Glomerular visceral epithelial cell (primary cell): ENCODE measurements at regions not wholly inside any gene's neighbourhood (a gene's known extent, or its start where the extent isn't known, plus 50 kb on each side); places are given as distances from the start of the nearest gene placed in this dataset.
"Not testable (repeated sequence)": the region's sequence is repeated elsewhere in the genome, so short reads cannot be mapped to it uniquely, and the experiment has no call there.

Experiments used
- DNase-seq: peaks from one replicate; pipeline ENCODE4 v3.0.0-alpha.2; 2016; ENCODE audit errors: extremely low spot score

- DNase-seq = no peak
Measured at GRCh38 chr14:101616202-101616601, 54.9 kb downstream of the DIO3 start.

DNA sequence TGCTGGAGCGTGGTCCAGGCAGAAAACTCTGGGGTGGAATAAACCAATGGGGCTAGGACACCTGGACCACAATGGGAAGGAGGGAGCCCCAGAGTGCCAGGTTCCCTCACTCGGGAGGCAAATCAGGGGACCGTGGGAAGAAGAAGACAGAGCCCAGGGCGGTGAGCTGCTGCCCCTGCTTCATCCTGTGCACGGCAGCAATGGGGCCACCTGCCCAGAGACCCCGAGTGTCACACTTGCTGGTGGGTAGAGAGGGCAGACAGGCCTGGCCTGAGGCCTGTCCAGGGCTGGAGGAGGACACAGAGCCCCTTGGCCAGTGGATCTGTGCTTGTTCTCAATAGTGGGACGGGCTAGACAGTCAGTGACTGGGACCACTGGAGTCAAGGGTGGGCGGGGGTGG is 58.2 kb downstream of the DIO3 start:
- no peak for DNase-seq

DNA sequence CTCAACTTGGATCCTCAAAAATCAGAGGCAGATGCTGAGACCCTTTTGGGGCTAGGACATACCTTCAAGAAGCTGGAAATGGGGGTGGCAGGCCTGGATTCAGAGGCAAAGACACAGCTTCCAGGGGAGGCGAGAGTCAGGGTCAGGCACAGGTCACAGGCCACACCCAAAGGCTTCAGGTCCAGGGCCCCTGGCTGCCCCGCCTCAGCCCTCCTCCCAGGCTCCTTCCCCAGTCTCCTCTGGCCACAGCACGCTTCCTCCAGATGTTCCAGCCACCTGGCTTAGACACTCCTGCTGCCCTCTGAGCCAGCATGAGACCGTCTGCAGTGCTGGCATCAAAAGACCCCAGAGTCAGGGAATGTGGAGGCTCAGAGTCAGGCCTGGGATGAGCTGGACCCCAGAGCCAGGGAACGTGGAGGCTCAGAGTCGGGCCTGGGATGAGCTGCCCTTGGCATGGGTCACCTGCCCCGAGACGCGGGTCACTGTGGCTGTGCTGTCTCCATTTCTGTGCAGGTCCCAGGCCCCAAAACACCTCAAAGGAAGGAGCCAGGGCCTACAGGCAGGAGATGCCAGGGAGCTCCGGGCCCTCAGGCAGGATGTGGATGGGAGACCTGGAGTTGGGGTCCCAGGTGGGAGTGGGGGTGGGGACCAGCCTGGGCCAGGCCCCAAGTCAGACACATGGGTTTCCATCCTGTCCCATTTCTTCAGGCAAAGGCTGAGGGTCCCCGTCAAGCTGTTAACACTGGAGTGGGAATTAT is 58.9 kb downstream of the DIO3 start:
- DNase-seq = no peak

GRCh38 chr14:101620821-101621785 is 59.8 kb downstream of the DIO3 start:
- no peak for DNase-seq

DNA sequence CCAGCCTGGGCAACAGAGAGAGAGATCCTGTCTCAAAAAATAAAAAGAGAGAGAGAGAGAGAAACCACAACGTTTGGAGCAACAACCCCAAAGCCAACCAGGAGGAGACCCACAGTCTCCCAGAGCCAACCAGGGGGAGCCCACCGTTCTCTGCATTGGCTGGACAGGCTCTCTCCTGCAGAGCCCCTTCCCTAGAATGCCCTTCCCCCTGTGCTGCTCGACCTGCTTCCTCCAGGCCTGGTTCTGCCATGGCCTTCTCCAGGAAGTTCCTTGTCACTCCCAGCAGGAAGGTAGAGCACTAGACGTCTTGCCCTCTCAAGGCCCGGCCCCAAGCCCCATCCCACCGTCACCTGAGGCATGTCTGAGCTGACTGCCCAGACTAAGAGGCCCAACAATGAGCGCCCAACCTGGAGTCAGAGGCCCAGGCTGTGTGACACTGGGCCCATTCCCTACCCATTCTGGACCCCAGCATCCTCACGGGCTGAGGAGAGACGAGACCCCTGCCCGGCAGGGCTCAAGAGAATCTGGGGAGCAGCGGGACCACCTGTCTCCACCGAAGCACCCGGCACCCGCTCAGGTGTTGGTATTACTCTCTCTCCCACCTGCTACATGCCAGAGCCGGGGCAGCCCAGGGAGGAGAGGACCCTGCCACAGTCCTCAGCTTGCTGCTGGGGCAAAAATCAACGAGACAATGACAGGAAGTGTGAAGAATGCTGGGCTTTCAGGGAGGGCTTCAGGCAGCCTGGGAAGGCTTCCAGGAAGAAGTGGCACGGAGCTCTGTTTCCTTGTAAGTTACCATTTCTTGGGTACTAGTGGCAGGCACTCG is 61.2 kb downstream of the DIO3 start:
- no peak for DNase-seq

DNA sequence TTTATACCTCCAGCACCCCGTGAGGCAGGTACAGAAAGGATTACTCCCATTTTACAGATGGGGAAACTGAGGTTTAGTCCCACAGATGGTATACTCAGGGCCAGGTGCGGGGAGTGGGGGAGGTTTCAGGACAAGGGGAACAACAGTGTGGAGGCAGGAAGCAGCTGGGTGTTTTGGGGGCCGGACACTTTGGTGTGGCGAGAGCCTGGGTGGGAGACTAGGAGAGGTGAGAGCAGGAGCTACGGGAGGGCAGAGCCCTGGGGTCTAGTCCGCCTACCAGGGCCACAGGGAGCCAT is 61.7 kb downstream of the DIO3 start:
- DNase-seq = no peak

GRCh38 chr14:101623685-101624444 is 62.6 kb downstream of the DIO3 start:
- DNase-seq = no peak

DNA sequence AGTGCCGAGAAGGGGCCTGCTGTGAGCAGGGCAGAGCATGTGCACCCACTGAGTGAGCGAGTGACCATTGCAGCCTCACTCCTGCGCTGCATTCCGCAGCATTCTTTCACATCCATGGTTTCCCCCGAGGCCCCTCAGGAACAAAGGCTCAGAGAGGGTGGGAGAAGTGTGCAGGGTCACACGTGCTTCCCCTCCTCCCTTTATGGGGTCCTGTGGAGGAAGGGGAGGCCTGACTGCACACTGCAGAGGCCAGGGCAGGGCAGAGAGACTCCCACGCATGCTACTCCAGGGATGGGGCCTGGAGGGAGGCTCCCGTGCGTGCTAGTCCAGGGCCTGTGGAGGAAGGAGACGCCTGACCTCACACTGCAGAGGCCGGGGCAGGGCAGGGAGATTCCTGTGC is 63.2 kb downstream of the DIO3 start:
- DNase-seq = no peak

DNA sequence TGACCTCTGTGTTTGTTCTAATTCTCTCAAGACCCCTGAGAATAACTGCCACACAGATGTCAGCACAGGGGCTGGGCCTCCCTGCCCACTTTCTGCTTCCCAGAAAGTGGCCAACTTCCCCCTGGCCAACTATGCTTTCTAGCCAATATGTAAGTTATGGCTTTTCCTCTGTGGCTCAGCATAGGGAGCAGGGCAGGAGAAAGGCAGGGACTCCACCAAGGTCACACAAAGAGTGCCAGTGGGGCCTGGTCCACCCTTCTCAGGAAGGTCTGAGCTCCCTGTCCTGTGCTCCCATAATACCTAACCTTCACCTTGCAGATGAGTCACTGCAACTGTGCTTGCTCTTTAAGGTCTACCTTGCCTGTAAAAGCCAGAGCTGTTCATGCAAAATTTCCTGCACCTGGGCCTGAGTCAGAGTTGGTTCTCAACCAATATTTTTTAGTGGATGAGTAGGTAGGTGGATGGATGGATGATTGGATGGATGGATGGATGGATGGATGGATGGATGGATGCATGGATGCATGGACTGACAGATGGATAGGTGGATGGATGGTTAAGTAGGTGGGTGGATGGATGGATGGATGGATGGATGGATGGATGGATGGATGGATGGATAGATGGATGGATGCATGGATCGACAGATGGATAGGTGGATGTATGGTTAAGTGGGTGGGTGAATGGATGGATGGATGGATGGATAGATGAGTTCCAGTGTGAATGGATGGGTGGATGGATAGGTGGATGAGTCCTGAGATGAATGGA is 64.2 kb downstream of the DIO3 start:
- DNase-seq = no peak

DNA sequence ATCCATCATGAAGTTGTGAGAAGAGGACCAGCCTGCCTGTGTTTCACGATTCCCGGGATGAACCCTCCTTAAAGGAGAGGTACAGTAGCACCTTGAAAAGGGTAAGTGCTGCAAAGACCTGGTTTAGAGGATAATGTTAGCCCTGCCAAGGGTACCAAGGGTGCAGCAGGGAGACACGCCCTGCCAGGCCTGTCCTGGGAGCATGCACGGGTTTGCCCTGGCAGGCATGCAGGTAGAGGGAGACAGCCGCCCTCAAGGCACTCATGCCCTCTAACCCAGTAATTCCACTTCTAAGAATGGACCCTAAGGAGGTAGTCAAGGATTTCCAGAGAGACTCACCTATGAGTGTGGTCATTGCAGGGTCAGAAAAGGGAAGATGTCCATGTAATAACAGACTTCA is 65.0 kb downstream of the DIO3 start:
- no peak for DNase-seq

DNA sequence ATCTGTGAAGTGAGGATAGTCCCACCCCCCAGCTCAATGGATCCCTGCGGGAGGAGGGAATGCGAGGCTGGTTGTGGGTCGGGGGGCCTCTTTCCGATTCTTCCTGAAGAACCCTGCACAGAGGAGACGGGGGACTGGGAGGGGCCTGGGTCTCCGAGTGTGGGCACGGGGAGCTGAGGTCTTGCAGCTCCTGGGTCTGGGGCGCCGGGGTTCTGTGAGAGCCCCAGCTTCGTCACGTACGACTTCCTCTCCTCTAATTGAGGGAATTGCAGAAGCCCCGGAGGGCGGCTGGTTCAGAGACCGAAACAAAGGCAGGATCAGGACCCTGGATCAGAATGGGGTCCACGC is 66.6 kb downstream of the DIO3 start:
- DNase-seq = no peak

DNA sequence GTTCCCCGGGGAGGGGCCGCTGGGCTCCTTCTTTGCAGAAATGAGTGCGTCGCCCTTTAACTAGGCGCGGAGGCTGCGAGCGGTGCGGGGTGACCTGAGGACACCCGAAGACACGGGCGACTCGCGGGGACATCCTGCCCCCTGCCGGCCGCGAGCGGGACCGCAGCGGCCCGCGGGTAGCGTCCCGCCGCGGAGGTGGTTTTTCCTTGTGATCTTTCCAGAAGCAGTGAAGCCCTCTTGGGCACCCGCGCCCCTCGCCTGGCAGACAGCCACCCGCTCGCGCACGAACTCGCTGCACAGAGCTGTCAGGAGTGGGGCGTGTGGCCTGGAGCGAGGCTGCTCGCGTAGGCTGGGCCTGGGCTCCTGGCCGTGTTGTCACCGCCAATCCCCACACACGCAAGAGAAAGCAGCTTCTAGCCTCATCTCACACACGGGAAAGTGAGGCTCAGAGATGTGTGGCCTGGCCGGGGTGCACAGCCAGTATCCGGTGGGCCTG is 67.2 kb downstream of the DIO3 start:
- DNase-seq = peak; percentile 64

DNA sequence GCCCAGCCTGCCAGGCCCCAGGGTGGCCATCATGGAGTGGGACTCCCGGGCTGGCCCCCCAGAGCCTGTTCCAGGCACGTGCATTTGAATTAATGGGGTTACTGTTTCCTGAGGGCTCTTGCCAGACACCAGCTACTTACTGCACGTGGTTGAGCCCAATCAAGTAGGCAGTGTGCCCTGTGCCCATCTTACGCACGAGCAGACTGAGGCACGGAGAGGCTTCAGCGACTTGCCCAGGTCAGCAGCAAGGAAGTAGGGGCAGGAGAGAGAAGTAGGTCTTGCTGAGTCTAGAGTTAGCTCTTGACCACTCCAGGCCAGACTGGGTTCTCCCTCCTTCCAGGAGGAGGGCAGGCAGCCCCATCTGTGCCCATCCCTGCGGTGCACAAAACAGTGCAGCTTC is 67.7 kb downstream of the DIO3 start:
- no peak for DNase-seq

DNA sequence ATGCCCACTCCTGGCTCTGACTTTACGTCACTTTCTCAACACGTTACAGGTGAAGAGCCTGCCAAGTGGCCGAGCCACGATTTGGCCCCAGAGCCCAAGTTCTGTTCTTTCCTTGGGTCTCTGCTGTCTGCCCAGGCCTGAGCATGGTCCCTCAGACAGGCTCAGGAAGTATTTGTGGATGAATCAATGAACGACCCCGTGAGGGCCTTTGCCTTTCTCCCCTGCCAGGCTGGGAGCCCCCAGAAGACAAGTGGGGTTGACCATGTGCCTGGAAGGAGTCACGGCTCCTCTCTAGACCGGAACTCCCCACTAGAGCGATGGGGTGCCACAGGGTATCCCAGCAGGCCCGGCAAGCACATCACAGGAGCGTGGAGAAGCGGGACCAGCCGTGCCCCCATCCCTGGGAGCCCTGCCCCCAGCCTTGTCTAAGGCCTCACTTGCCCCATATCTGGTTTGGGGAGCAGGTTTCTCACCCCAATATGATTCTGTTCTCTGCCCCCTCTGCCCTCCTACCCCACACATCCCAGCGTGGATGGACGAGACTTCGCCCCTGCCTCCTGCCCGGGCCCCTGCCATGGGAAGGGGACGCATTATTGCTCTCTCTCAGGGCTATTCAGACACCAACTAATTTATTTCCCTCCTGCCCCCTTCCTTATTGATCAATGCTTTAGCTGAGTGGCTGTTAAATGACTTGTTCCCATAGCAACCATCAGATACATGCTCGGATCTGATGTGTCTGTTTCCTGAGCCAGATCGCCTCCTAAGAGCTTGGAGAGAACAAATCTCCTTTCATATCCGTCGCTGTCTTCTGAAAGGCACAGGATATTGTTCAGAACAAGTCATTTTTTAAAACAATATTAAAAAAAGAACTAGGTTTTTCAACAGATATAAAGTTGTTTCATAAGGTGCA is 69.0 kb downstream of the DIO3 start:
- DNase-seq = no peak

DNA sequence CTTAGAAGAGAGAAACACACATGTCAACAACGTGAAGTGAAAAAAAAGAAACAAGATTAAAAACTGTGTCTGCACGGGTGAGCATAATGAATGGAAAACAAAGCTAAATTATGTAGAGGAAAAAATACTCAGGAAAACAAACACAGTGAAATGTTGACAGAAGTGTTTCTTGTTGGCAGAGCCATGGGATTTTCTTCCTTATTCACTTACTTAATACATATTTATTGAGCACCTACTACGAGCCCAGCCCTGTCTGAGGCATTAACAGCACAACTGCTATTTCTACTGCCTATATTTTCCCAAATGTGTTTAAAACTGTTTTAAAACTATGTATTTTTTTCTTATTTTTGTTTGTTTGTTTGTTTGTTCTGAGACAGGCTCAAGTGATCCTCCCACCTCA is 69.9 kb downstream of the DIO3 start:
- DNase-seq = no peak

DNA sequence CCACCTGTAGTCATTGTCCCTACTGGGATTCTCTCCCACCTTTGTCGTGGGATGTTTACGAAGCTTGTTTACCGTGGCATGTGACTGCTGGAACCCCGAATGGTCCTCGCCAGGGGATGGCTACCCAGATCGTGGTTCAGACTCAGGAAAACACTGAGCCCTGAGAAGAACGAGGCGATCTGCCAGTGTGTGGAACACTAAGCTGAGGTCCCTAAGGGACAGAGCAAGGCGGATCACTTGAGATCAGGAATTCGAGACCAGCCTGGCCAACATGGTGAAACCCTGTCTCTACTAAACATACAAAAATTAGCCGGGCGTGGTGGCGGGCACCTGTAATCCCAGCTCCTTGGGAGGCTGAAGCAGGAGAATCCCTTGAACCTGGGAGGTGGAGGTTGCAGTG is 70.7 kb downstream of the DIO3 start:
- not testable (repeated sequence) for DNase-seq

- no peak for DNase-seq
Measured at GRCh38 chr14:101632520-101632919, 71.2 kb downstream of the DIO3 start.

GRCh38 chr14:101633276-101633675 is 72.0 kb downstream of the DIO3 start:
- DNase-seq = no peak

DNA sequence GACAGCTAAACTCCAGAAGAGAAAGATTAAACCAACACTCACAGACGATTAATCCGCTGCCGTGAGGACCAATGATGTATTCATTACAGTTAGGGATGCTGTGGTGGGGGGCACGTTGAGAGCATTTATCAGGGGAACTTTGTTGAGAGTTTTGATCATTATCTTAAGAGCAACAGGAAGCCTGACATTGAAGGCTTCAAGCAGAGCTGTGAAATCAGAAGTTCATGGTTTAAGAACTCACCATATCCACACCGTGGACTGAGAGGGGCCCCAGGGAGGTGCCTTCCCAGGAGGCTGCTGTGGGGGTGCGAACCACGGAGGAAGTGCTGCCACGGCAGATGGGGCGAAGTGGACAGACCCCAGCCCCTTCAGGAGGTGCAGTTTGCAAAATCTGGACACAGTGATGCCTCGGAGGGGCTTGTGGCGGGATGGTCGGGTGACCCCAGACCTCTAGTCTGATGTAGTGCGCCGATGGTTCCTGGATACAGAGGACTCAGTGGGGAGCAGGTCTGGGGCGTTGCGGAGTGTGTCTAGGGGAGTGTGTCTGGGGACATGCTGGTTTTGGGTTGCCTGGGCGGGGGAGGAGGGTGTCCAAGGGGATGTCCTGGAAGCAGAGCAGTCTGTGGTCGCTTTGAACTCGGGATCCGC is 73.0 kb downstream of the DIO3 start:
- no peak for DNase-seq
